ENCODE measurements at regions not wholly inside any gene's neighbourhood (a gene's known extent, or its start where the extent isn't known, plus 50 kb on each side); places are given as distances from the start of the nearest gene placed in this dataset.

DNA sequence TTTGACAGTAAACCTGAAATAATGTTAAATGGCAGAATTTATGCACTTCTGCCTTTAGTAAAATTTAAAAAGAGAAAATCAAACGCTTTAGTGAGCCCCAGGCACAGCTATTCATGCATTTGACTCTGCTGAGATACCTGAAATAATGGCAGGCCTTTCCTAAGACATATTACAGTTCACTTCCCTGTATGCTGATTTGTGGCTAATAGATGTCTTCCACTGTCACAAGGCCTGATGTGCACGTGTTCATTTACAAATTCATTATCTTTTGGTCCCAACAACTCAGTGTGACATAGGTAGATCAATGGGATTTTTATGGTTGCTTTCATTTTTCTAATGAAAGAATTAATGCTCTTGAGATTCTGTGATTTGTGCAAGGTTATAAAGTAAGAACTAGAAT is 449.7 kb upstream of the RGS17 start:
- no peaks in the 10 kb centered on the region for H3K9me3 Mint-ChIP-seq (ENCODE audit: unreplicated experiment)
- Histone ChIP-seq H3K36me3 (ENCODE audit: insufficient read depth, low read length) (no peaks in the 10 kb centered on the region), H3K4me2 (ENCODE audit: low read length) (no peak overlapping the region), H3K79me2 (ENCODE audit: insufficient read depth, low read length) (no peaks in the 10 kb centered on the region), H3K4me1 (ENCODE audit: insufficient read depth, low read length) (no peaks in the 10 kb centered on the region), H4K20me1 (ENCODE audit: insufficient read depth, low read length) (no peaks in the 10 kb centered on the region), H2AFZ (ENCODE audit: low read depth, low read length) (no peak overlapping the region), H3K27ac (ENCODE audit: low read depth, low read length) (no peak overlapping the region), H3K9me3 (ENCODE audit: insufficient read depth, low read depth, low read length) (no peaks in the 10 kb centered on the region), H3K4me3 (ENCODE audit: insufficient read depth, low read depth, low read length) (no peak overlapping the region), H3K9ac (ENCODE audit: low read length) (no peak overlapping the region), H3K27me3 (ENCODE audit: insufficient read depth, low read length) (no peaks in the 10 kb centered on the region)
- no peaks in the 10 kb centered on the region for H3K4me1 Mint-ChIP-seq (ENCODE audit: low read depth, unreplicated experiment)
- TF ChIP-seq EZH2 (IDR thresholded peaks at IDR 0.05; ENCODE audit: insufficient read depth, low read length): no peak
- TF ChIP-seq, protein P1, sequence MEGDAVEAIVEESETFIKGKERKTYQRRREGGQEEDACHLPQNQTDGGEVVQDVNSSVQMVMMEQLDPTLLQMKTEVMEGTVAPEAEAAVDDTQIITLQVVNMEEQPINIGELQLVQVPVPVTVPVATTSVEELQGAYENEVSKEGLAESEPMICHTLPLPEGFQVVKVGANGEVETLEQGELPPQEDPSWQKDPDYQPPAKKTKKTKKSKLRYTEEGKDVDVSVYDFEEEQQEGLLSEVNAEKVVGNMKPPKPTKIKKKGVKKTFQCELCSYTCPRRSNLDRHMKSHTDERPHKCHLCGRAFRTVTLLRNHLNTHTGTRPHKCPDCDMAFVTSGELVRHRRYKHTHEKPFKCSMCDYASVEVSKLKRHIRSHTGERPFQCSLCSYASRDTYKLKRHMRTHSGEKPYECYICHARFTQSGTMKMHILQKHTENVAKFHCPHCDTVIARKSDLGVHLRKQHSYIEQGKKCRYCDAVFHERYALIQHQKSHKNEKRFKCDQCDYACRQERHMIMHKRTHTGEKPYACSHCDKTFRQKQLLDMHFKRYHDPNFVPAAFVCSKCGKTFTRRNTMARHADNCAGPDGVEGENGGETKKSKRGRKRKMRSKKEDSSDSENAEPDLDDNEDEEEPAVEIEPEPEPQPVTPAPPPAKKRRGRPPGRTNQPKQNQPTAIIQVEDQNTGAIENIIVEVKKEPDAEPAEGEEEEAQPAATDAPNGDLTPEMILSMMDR (IDR thresholded peaks at IDR 0.05; ENCODE audit: insufficient read depth, low read depth, low read length): no peak
- DNase-seq (ENCODE audit: low read depth) (no peak), FAIRE-seq (no peak)
- H3K4me3 Mint-ChIP-seq (ENCODE audit: unreplicated experiment): no peak overlapping the region
- no peak overlapping the region for H3K27ac Mint-ChIP-seq (ENCODE audit: unreplicated experiment)
- H3K27me3 Mint-ChIP-seq (ENCODE audit: low read depth, unreplicated experiment): no peaks in the 10 kb centered on the region
- no peaks in the 10 kb centered on the region for H3K36me3 Mint-ChIP-seq (ENCODE audit: low read depth, unreplicated experiment)

DNA sequence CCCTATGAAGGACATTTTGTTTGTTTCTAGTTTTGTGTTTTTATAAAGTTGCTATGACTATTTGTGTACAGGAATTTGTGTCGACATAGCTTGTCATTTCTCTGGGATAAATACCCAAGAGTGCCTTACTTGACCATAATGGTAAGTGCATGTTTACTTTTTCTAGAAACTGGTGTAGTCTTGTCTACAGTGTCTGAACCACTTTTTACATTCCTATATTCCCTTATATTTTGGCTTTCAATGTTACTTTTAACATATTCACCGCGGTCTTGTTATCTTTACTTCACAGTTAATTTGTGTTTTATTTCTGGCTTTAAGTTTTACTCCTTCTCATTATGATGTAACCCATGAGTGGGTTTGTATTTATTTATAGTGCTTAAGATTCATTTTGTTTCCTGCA is 444.4 kb upstream of the RGS17 start:
- H3K27ac ChIP-seq (ENCODE audit: low read depth, low read length): no peak overlapping the region
- TF ChIP-seq EZH2 (IDR thresholded peaks at IDR 0.05; ENCODE audit: insufficient read depth, low read length): no peak
- TF ChIP-seq, protein P1 (IDR thresholded peaks at IDR 0.05; ENCODE audit: insufficient read depth, low read depth, low read length): no peak
- no peaks in the 10 kb centered on the region for H3K4me1 Mint-ChIP-seq (ENCODE audit: low read depth, unreplicated experiment)
- no peaks in the 10 kb centered on the region for H3K79me2 ChIP-seq (ENCODE audit: insufficient read depth, low read length)
- no peaks in the 10 kb centered on the region for H4K20me1 ChIP-seq (ENCODE audit: insufficient read depth, low read length)
- no peaks in the 10 kb centered on the region for H3K27me3 ChIP-seq (ENCODE audit: insufficient read depth, low read length)
- H3K36me3 ChIP-seq (ENCODE audit: insufficient read depth, low read length): no peaks in the 10 kb centered on the region
- DNase-seq (ENCODE audit: low read depth) (no peak), FAIRE-seq (no peak)
- no peak overlapping the region for H3K4me2 ChIP-seq (ENCODE audit: low read length)
- H3K4me1 ChIP-seq (ENCODE audit: insufficient read depth, low read length): no peaks in the 10 kb centered on the region
- H3K27me3 Mint-ChIP-seq (ENCODE audit: low read depth, unreplicated experiment): no peaks in the 10 kb centered on the region
- H3K9me3 ChIP-seq (ENCODE audit: insufficient read depth, low read depth, low read length): no peaks in the 10 kb centered on the region
- H3K36me3 Mint-ChIP-seq (ENCODE audit: low read depth, unreplicated experiment): no peaks in the 10 kb centered on the region
- H2AFZ ChIP-seq (ENCODE audit: low read depth, low read length): no peak overlapping the region
- H3K27ac Mint-ChIP-seq (ENCODE audit: unreplicated experiment): no peak overlapping the region
- no peak overlapping the region for H3K4me3 Mint-ChIP-seq (ENCODE audit: unreplicated experiment)
- H3K9ac ChIP-seq (ENCODE audit: low read length): no peak overlapping the region
- no peaks in the 10 kb centered on the region for H3K9me3 Mint-ChIP-seq (ENCODE audit: unreplicated experiment)
- no peak overlapping the region for H3K4me3 ChIP-seq (ENCODE audit: insufficient read depth, low read depth, low read length)

DNA sequence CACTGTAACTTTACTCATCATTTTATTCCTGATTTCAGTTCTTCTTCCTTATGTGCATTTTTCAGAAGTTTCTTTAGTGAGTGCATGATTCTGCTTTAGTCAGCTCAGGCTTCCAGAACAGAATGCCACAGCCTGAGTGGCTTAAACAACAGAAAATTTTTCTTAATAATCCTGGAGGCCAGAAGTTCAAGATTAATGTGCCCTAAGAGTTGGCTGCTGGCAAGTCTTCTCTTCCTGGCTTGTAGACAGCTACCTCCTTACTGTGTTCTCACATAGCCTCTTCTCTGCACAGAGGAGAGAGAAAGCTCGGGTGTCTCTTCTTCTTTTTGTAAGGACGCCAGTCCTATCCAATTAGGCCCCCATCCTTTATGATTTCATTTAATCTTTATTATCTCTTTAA is 443.1 kb upstream of the RGS17 start:
- no peaks in the 10 kb centered on the region for H3K9me3 Mint-ChIP-seq (ENCODE audit: unreplicated experiment)
- no peak for FAIRE-seq

More for the DNA sequence above, 443.1 kb upstream of the RGS17 start:
- no peaks in the 10 kb centered on the region for H3K9me3 ChIP-seq (ENCODE audit: insufficient read depth, low read depth, low read length)
- H3K4me1 ChIP-seq (ENCODE audit: insufficient read depth, low read length): no peaks in the 10 kb centered on the region
- H3K36me3 ChIP-seq (ENCODE audit: insufficient read depth, low read length): no peaks in the 10 kb centered on the region
- Mint-ChIP-seq H3K27me3 (ENCODE audit: low read depth, unreplicated experiment) (no peaks in the 10 kb centered on the region), H3K4me3 (ENCODE audit: unreplicated experiment) (no peak overlapping the region), H3K36me3 (ENCODE audit: low read depth, unreplicated experiment) (no peaks in the 10 kb centered on the region), H3K27ac (ENCODE audit: unreplicated experiment) (no peak overlapping the region), H3K4me1 (ENCODE audit: low read depth, unreplicated experiment) (no peaks in the 10 kb centered on the region)
- H3K4me3 ChIP-seq (ENCODE audit: insufficient read depth, low read depth, low read length): no peak overlapping the region
- H3K4me2 ChIP-seq (ENCODE audit: low read length): no peak overlapping the region
- H2AFZ ChIP-seq (ENCODE audit: low read depth, low read length): no peak overlapping the region
- no peaks in the 10 kb centered on the region for H3K79me2 ChIP-seq (ENCODE audit: insufficient read depth, low read length)
- DNase-seq (ENCODE audit: low read depth): no peak
- H3K27me3 ChIP-seq (ENCODE audit: insufficient read depth, low read length): no peaks in the 10 kb centered on the region
- TF ChIP-seq, protein P1 (IDR thresholded peaks at IDR 0.05; ENCODE audit: insufficient read depth, low read depth, low read length): no peak
- no peak for TF ChIP-seq EZH2 (IDR thresholded peaks at IDR 0.05; ENCODE audit: insufficient read depth, low read length)
- no peak overlapping the region for H3K27ac ChIP-seq (ENCODE audit: low read depth, low read length)
- no peaks in the 10 kb centered on the region for H4K20me1 ChIP-seq (ENCODE audit: insufficient read depth, low read length)
- no peak overlapping the region for H3K9ac ChIP-seq (ENCODE audit: low read length)
